ENCODE measurements at regions not wholly inside any gene's neighbourhood (a gene's known extent, or its start where the extent isn't known, plus 50 kb on each side); places are given as distances from the start of the nearest gene placed in this dataset.

DNA sequence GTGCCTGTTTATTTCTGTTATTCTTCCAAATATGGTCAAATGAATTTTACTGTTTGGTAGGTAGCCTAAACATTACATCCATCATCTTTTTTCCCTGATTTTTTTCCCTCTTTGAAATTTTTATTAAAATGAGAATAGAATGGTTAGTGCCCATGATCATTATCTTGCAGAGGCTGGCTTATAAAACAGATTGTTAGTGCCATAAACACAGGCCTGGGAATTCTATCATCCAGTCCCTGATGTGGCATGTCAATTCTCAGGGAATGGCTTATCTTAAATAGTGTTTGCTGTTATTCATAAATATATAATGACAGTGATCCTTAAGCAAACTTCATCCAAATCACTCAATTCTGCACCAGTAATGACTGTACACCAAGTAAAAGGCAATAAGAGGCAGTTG is 207.3 kb downstream of the TUSC7 start:
- TF ChIP-seq POLR2A (IDR thresholded peaks at IDR 0.05; ENCODE audit: low read length) = no peak
- TF ChIP-seq GATA1 (IDR thresholded peaks at IDR 0.05; ENCODE audit: low read depth, low read length) = no peak
